Duodenal mucosa (tissue), 2 donors: ENCODE measurements at regions not wholly inside any gene's neighbourhood (a gene's known extent, or its start where the extent isn't known, plus 50 kb on each side); places are given as distances from the start of the nearest gene placed in this dataset.

Source experiments
- H3K27ac ChIP-seq: one replicate; pipeline ENCODE4 v1.7.0; 2013; ENCODE audit warnings: low read depth, low read length
- H3K27me3 ChIP-seq, 2 donors: one replicate each; pipeline ENCODE4 v1.7.0; 2013; ENCODE audit warnings: low read length in 2 of 2, control low read depth in 1 of 2; ENCODE audit not compliant: insufficient read depth in 2 of 2, control insufficient read depth in 1 of 2
- H3K36me3 ChIP-seq, 2 donors: one replicate each; pipeline ENCODE4 v1.7.0; 2013; ENCODE audit warnings: low read length in 2 of 2, control low read depth in 1 of 2; ENCODE audit not compliant: insufficient read depth in 2 of 2, control insufficient read depth in 1 of 2
- H3K4me1 ChIP-seq, 2 donors: one replicate each; pipeline ENCODE4 v1.7.0; 2013; ENCODE audit warnings: low read length in 2 of 2, control low read depth in 1 of 2; ENCODE audit not compliant: insufficient read depth in 2 of 2, control insufficient read depth in 1 of 2
- H3K4me3 ChIP-seq, 2 donors: one replicate each; pipeline ENCODE4 v1.7.0; 2013; ENCODE audit warnings: low read length in 2 of 2, low read depth in 1 of 2
- H3K9ac ChIP-seq, 2 donors: one replicate each; pipeline ENCODE4 v1.7.0; 2013; ENCODE audit warnings: low read length in 2 of 2, low read depth in 1 of 2
- H3K9me3 ChIP-seq, 2 donors: one replicate each; pipeline ENCODE4 v1.7.0; 2013; ENCODE audit warnings: low read length in 2 of 2, control low read depth in 1 of 2; ENCODE audit not compliant: control insufficient read depth in 1 of 2

- H3K4me1 ChIP-seq, result no peaks in the 10 kb centered on the region
- H3K4me3 ChIP-seq, result no peak overlapping the region
- H3K36me3 ChIP-seq, result no peaks in the 10 kb centered on the region
- H3K27me3 ChIP-seq, result no peaks in the 10 kb centered on the region
- H3K9me3 ChIP-seq, result no peaks in the 10 kb centered on the region
- no peak overlapping the region for H3K27ac ChIP-seq
- H3K9ac ChIP-seq, result no peak overlapping the region
Measured at GRCh38 chr13:53341144-53341510, 312.5 kb downstream of the OLFM4 start.

GRCh38 chr13:53342623-53343360, 314.2 kb downstream of the OLFM4 start:
- Histone ChIP-seq H3K4me1 (no peaks in the 10 kb centered on the region), H3K36me3 (no peaks in the 10 kb centered on the region), H3K27me3 (no peaks in the 10 kb centered on the region), H3K4me3 (no peak overlapping the region), H3K9ac (no peak overlapping the region), H3K9me3 (no peaks in the 10 kb centered on the region), H3K27ac (no peak overlapping the region)

- H3K4me3 ChIP-seq, result no peak overlapping the region
- H3K27me3 ChIP-seq, result no peaks in the 10 kb centered on the region
- no peaks in the 10 kb centered on the region for H3K9me3 ChIP-seq
- H3K4me1 ChIP-seq, result no peaks in the 10 kb centered on the region
- H3K36me3 ChIP-seq, result no peaks in the 10 kb centered on the region
- no peak overlapping the region for H3K9ac ChIP-seq
- H3K27ac ChIP-seq, result no peak overlapping the region
Measured at GRCh38 chr13:53343361-53343744, 314.7 kb downstream of the OLFM4 start.

- Histone ChIP-seq H3K4me3 (no peak overlapping the region), H3K27ac (no peak overlapping the region), H3K27me3 (no peaks in the 10 kb centered on the region), H3K9ac (no peak overlapping the region), H3K9me3 (no peaks in the 10 kb centered on the region), H3K36me3 (no peaks in the 10 kb centered on the region), H3K4me1 (no peaks in the 10 kb centered on the region)
Measured at GRCh38 chr13:53351021-53351420, 322.4 kb downstream of the OLFM4 start.

GRCh38 chr13:53357582-53357981, 329.0 kb downstream of the OLFM4 start:
- Histone ChIP-seq H3K9ac (no peak overlapping the region), H3K27ac (no peak overlapping the region), H3K4me1 (no peaks in the 10 kb centered on the region), H3K9me3 (no peaks in the 10 kb centered on the region), H3K4me3 (no peak overlapping the region), H3K36me3 (no peaks in the 10 kb centered on the region), H3K27me3 (no peaks in the 10 kb centered on the region)

GRCh38 chr13:53368948-53369347, 340.3 kb downstream of the OLFM4 start:
- Histone ChIP-seq H3K9ac (no peak overlapping the region), H3K4me3 (no peak overlapping the region), H3K27me3 (no peaks in the 10 kb centered on the region), H3K4me1 (no peaks in the 10 kb centered on the region), H3K36me3 (no peaks in the 10 kb centered on the region), H3K27ac (no peak overlapping the region), H3K9me3 (no peaks in the 10 kb centered on the region)

GRCh38 chr13:53379485-53379884, 350.9 kb downstream of the OLFM4 start:
- no peak overlapping the region for H3K4me3 ChIP-seq
- H3K27me3 ChIP-seq, result no peaks in the 10 kb centered on the region
- no peaks in the 10 kb centered on the region for H3K36me3 ChIP-seq
- H3K27ac ChIP-seq, result no peak overlapping the region
- no peaks in the 10 kb centered on the region for H3K4me1 ChIP-seq
- no peak overlapping the region for H3K9ac ChIP-seq
- H3K9me3 ChIP-seq, result no peaks in the 10 kb centered on the region

- H3K27ac ChIP-seq, result no peak overlapping the region
- no peaks in the 10 kb centered on the region for H3K36me3 ChIP-seq
- H3K4me1 ChIP-seq, result no peaks in the 10 kb centered on the region
- no peak overlapping the region for H3K9ac ChIP-seq
- no peaks in the 10 kb centered on the region for H3K27me3 ChIP-seq
- no peak overlapping the region for H3K4me3 ChIP-seq
- no peaks in the 10 kb centered on the region for H3K9me3 ChIP-seq
Measured at GRCh38 chr13:53382008-53382407, 353.4 kb downstream of the OLFM4 start.

- H3K36me3 ChIP-seq, result no peaks in the 10 kb centered on the region
- no peaks in the 10 kb centered on the region for H3K4me1 ChIP-seq
- no peaks in the 10 kb centered on the region for H3K9me3 ChIP-seq
- H3K27ac ChIP-seq, result no peak overlapping the region
- H3K27me3 ChIP-seq, result no peaks in the 10 kb centered on the region
- no peak overlapping the region for H3K9ac ChIP-seq
- no peak overlapping the region for H3K4me3 ChIP-seq
Measured at GRCh38 chr13:53398051-53398450, 369.4 kb downstream of the OLFM4 start.

GRCh38 chr13:53405616-53406015, 377.0 kb downstream of the OLFM4 start:
- no peaks in the 10 kb centered on the region for H3K27me3 ChIP-seq
- H3K9me3 ChIP-seq, result no peaks in the 10 kb centered on the region
- no peaks in the 10 kb centered on the region for H3K36me3 ChIP-seq
- no peak overlapping the region for H3K9ac ChIP-seq
- H3K4me3 ChIP-seq, result no peak overlapping the region
- H3K27ac ChIP-seq, result no peak overlapping the region
- no peaks in the 10 kb centered on the region for H3K4me1 ChIP-seq

GRCh38 chr13:53408306-53408705, 379.7 kb downstream of the OLFM4 start:
- no peaks in the 10 kb centered on the region for H3K36me3 ChIP-seq
- H3K4me3 ChIP-seq, result no peak overlapping the region
- H3K4me1 ChIP-seq, result no peaks in the 10 kb centered on the region
- H3K27ac ChIP-seq, result no peak overlapping the region
- H3K9me3 ChIP-seq, result no peaks in the 10 kb centered on the region
- H3K27me3 ChIP-seq, result no peaks in the 10 kb centered on the region
- no peak overlapping the region for H3K9ac ChIP-seq
